ENCODE measurements at regions not wholly inside any gene's neighbourhood (a gene's known extent, or its start where the extent isn't known, plus 50 kb on each side); places are given as distances from the start of the nearest gene placed in this dataset.

DNA sequence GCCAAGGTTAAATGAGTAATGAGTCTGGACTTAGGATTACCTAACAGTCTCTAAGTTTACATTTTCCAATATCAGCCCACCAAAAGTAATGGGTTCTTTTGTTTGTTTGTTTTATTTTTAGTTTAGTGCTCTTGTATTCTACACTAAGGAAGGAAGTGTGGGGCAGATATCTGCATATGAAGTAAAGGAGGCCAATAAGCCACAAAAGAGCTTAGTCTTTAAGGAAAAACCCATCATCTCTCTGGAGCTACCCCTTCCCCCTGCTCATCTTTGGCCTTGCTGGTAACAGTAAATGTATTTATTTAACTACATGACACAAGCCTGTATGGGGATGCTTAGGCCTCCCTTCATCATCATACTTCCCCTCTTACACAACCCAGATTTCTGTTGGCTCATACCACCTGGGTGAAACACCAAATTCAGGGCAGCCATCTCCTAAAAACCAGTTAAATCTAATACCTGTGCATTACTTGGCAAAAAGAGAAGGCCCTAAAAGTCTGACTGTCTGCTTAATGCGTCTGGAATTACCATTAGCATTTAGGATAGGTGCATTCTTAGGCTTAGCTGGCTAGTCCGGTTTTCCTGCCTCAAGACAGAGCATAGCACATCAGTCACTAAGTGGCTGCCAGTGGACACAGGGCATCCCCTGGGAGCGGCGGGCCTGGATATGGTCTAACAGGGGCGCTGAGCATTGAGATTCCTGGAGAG, 96.8 kb upstream of the ADGRL2 start:
- DNase-seq (ENCODE audit: low spot score in 2 of 2) = no peak

GRCh38 chr1:81703391-81703755, 97.4 kb upstream of the ADGRL2 start:
- ATAC-seq (no peak), DNase-seq (ENCODE audit: low spot score in 2 of 2) (no peak)
- no peak overlapping the region for H3K27ac Mint-ChIP-seq

More for the DNA sequence above, 96.8 kb upstream of the ADGRL2 start:
- no peak overlapping the region for H3K27ac Mint-ChIP-seq
- H3K36me3 Mint-ChIP-seq = no peaks in the 10 kb centered on the region
- peaks cover 15 to 20% of the 10 kb centered on the region in 2 donors for H3K9me3 Mint-ChIP-seq
- ATAC-seq = no peak

GRCh38 chr1:81702903-81703302, 97.8 kb upstream of the ADGRL2 start:
- no peaks in the 10 kb centered on the region for H3K36me3 Mint-ChIP-seq
- DNase-seq (ENCODE audit: low spot score in 2 of 2) (no peak), ATAC-seq (no peak)
- H3K27ac Mint-ChIP-seq = no peak overlapping the region
- peaks cover 15 to 20% of the 10 kb centered on the region in 2 donors for H3K9me3 Mint-ChIP-seq

More at GRCh38 chr1:81703391-81703755, 97.4 kb upstream of the ADGRL2 start:
- H3K36me3 Mint-ChIP-seq = no peaks in the 10 kb centered on the region
- H3K9me3 Mint-ChIP-seq = peaks cover 15 to 20% of the 10 kb centered on the region in 2 donors

GRCh38 chr1:81702079-81702715, 98.5 kb upstream of the ADGRL2 start:
- ATAC-seq = no peak
- H3K27ac Mint-ChIP-seq = no peak overlapping the region
- no peak for DNase-seq (ENCODE audit: low spot score in 2 of 2)
- peaks cover 15 to 20% of the 10 kb centered on the region in 2 donors for H3K9me3 Mint-ChIP-seq
- H3K36me3 Mint-ChIP-seq = no peaks in the 10 kb centered on the region

GRCh38 chr1:81700728-81701470, 99.8 kb upstream of the ADGRL2 start:
- ATAC-seq (no peak), DNase-seq (ENCODE audit: low spot score in 2 of 2) (no peak)
- H3K27ac Mint-ChIP-seq = no peak overlapping the region

GRCh38 chr1:81699234-81699633, 101.5 kb upstream of the ADGRL2 start:
- Mint-ChIP-seq H3K36me3 (no peaks in the 10 kb centered on the region), H3K27ac (no peak overlapping the region)
- no peak for ATAC-seq

More at GRCh38 chr1:81700728-81701470, 99.8 kb upstream of the ADGRL2 start:
- Mint-ChIP-seq H3K9me3 (peaks cover 20 to 21% of the 10 kb centered on the region in 2 donors), H3K36me3 (no peaks in the 10 kb centered on the region)

GRCh38 chr1:81695741-81696140, 105.0 kb upstream of the ADGRL2 start:
- no peak overlapping the region for H3K27ac Mint-ChIP-seq
- ATAC-seq (no peak), DNase-seq (ENCODE audit: low spot score in 2 of 2) (no peak)
- no peaks in the 10 kb centered on the region for H3K36me3 Mint-ChIP-seq
- H3K9me3 Mint-ChIP-seq = peaks cover 5 to 10% of the 10 kb centered on the region in 2 donors

More at GRCh38 chr1:81699234-81699633, 101.5 kb upstream of the ADGRL2 start:
- peaks cover 15 to 19% of the 10 kb centered on the region in 2 donors for H3K9me3 Mint-ChIP-seq
- no peak for DNase-seq (ENCODE audit: low spot score in 2 of 2)

GRCh38 chr1:81693316-81693715, 107.4 kb upstream of the ADGRL2 start:
- H3K9me3 Mint-ChIP-seq = peaks cover 11 to 17% of the 10 kb centered on the region in 2 donors
- no peak overlapping the region for H3K27ac Mint-ChIP-seq
- DNase-seq (ENCODE audit: low spot score in 2 of 2) = no peak
- no peak for ATAC-seq
- H3K36me3 Mint-ChIP-seq = no peaks in the 10 kb centered on the region

GRCh38 chr1:81690676-81691453, 109.9 kb upstream of the ADGRL2 start:
- ATAC-seq = no peak
- H3K36me3 Mint-ChIP-seq = peaks cover 0 to 8% of the 10 kb centered on the region in 2 donors

DNA sequence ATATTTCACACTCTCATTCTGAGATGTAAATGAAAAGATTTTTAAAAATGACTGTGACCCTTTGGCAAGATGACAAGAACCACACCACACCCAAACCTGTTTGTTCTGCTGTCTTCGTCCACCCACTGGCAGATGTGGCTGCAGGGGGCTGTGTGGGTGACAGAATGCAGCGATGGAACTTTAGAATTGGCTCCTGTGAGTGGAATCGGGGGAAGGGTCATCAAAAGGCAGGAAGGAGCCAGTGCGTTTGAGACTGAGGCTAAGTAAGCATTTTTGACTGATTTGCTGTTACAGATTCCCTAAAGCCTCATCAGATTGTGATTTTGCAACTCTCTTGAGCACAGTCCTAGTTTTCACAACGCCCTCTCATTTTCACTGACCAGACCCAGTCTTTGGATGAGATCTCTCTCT, 111.2 kb upstream of the ADGRL2 start:
- H3K27ac Mint-ChIP-seq = no peak overlapping the region
- no peak for ATAC-seq
- peaks cover 23 to 37% of the 10 kb centered on the region in 2 donors for H3K9me3 Mint-ChIP-seq
- DNase-seq (ENCODE audit: low spot score in 2 of 2) = no peak
- H3K36me3 Mint-ChIP-seq = peaks cover 0 to 8% of the 10 kb centered on the region in 2 donors

More at GRCh38 chr1:81690676-81691453, 109.9 kb upstream of the ADGRL2 start:
- Mint-ChIP-seq H3K9me3 (peaks cover 23 to 33% of the 10 kb centered on the region in 2 donors), H3K27ac (no peak overlapping the region)
- no peak for DNase-seq (ENCODE audit: low spot score in 2 of 2)

DNA sequence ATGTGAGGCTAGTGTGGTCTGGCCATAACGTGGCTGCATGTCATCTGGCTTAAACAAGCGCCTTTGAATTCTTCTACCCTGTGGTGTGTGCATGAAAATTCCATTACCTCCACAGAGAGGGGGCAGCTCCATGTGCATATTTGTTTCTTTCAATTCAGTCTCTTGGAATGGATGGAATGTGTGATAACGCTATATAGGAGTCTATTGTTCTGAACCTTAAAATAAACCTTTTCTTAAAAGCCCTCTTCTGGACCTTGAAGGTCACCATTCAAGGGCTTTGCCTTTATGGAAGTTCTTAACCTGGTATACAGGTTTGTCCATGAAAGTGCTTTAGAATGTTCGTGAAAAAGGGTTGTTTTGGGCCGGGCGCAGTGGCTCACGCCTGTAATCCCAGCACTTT, 118.2 kb upstream of the ADGRL2 start:
- peaks cover 13 to 20% of the 10 kb centered on the region in 2 donors for H3K9me3 Mint-ChIP-seq
- H3K27ac Mint-ChIP-seq = no peak overlapping the region
- no peak for ATAC-seq
- no peaks in the 10 kb centered on the region for H3K36me3 Mint-ChIP-seq
- DNase-seq (ENCODE audit: low spot score in 2 of 2) = no peak

- no peak overlapping the region for H3K27ac Mint-ChIP-seq
- peaks cover 8 to 17% of the 10 kb centered on the region in 2 donors for H3K9me3 Mint-ChIP-seq
- ATAC-seq = no peak
- H3K36me3 Mint-ChIP-seq = no peaks in the 10 kb centered on the region
- no peak for DNase-seq (ENCODE audit: low spot score in 2 of 2)
Observed at GRCh38 chr1:81681601-81682266, 119.0 kb upstream of the ADGRL2 start.

- peaks cover 2 to 11% of the 10 kb centered on the region in 2 donors for H3K9me3 Mint-ChIP-seq
- H3K36me3 Mint-ChIP-seq = no peaks in the 10 kb centered on the region
- DNase-seq (ENCODE audit: low spot score in 2 of 2) (no peak), ATAC-seq (no peak)
- H3K27ac Mint-ChIP-seq = no peak overlapping the region
Observed at GRCh38 chr1:81681114-81681513, 119.6 kb upstream of the ADGRL2 start.

DNA sequence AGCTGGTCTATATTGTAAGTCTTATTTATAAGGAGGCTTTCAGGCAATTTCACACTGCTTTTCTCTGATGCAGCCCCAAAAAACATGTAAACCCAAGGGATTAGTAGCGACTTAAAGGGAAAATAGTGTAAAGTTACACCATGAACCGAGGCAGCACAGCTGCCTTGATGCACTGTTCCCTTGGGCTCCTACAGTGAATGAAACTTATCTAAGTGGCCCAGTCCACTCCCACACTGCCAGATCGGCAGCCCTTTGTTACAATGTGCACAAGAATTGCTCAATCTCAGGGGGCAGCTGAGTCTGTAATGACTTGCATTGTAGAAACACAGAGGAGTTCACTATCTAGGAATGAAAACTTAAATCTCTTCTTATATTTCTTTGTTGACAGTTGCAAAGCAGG, 120.8 kb upstream of the ADGRL2 start:
- H3K27ac Mint-ChIP-seq = no peak overlapping the region
- H3K9me3 Mint-ChIP-seq = peaks cover 0 to 4% of the 10 kb centered on the region in 2 donors
- DNase-seq (ENCODE audit: low spot score in 2 of 2) (no peak), ATAC-seq (no peak)
- no peaks in the 10 kb centered on the region for H3K36me3 Mint-ChIP-seq

DNA sequence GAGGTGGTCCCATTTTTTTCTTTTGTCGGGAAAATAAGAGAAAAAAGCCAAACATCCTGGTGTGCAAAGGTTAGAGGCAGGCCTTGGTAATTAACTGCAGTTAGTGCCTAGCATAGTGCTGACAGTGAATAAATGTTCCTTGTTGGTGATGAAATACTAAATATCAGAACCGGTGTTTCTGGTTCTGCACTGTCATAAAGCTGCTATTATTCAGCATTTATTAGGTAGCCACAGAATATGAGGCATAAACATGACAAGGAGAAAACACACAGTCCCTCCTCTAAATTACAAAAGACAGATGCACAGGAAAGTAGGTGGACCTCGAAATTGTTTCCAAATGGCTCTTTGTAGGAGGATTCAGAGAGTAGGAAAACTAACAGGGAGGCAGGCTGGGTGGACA, 122.0 kb upstream of the ADGRL2 start:
- Mint-ChIP-seq H3K27ac (no peak overlapping the region), H3K9me3 (peaks cover 0 to 4% of the 10 kb centered on the region in 2 donors), H3K36me3 (no peaks in the 10 kb centered on the region)
- DNase-seq (ENCODE audit: low spot score in 2 of 2) (no peak), ATAC-seq (no peak)

- peaks cover 0 to 8% of the 10 kb centered on the region in 2 donors for H3K9me3 Mint-ChIP-seq
- H3K36me3 Mint-ChIP-seq = no peaks in the 10 kb centered on the region
- no peak overlapping the region for H3K27ac Mint-ChIP-seq
- no peak for ATAC-seq
- DNase-seq (ENCODE audit: low spot score in 2 of 2) = no peak
Observed at GRCh38 chr1:81672766-81673165, 128.0 kb upstream of the ADGRL2 start.

Data from activated naive CD4-positive, alpha-beta T cell treated with anti-CD3 and anti-CD28 coated beads, Interleukin-2, amount 50 U/mL, for 72 hours (primary cell).